GM13976 (cell line): ENCODE measurements at regions not wholly inside any gene's neighbourhood (a gene's known extent, or its start where the extent isn't known, plus 50 kb on each side); places are given as distances from the start of the nearest gene placed in this dataset.

Experiments used
- DNase-seq: peaks from one replicate; pipeline ENCODE4 v3.0.0; 2012; ENCODE audit warnings: low spot score
- in situ Hi-C: fragments of 300-500 bp; cut with MboI; formaldehyde crosslinking; loops from one replicate; pipeline ENCODE4 v1.12.0; 2022; ENCODE audit warnings: low sequenced_read_pairs, mixed read lengths, inconsistent platforms; ENCODE audit not compliant: unreplicated experiment
- TF ChIP-seq, protein P1 (sequence below): IDR thresholded peaks from 2 replicates; pipeline ENCODE4 v1.5.1; 2012; ENCODE audit warnings: borderline replicate concordance, mild to moderate bottlenecking; ENCODE audit not compliant: insufficient read depth; ENCODE audit errors: extremely low read depth, missing control alignments, control extremely low read depth

DNA sequence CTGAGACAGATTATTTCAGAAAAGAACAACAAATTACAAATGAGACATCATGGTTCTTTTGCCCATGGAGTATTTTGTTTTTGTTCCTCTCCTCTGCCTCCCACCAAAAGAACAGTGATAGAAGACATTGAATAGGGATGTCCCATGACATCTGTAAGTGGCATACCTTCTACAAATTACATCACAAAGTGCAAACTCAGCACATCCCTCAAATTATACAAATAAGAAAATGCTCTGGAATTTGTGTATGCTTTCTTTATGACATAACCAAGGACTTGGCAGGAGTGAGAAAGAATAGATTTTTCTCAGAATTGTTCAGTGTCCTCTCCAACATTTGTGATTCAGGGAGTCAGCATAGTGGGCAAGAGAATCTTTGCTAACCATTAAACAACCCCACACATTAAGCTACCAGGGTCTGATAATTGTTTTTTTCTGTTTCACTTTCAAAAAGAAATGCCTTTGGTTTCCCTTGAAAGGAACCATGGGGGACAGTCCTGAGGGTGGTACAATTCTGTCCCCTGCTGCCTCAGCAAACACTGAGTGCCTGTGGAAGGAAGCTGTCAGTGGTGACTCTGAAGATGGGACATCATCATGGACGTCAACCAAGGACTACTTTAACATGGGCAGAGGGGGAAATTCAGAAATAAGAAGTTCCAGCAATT lies 430.3 kb downstream of the AASDHPPT start:
- no peak for DNase-seq
- TF ChIP-seq, protein P1, sequence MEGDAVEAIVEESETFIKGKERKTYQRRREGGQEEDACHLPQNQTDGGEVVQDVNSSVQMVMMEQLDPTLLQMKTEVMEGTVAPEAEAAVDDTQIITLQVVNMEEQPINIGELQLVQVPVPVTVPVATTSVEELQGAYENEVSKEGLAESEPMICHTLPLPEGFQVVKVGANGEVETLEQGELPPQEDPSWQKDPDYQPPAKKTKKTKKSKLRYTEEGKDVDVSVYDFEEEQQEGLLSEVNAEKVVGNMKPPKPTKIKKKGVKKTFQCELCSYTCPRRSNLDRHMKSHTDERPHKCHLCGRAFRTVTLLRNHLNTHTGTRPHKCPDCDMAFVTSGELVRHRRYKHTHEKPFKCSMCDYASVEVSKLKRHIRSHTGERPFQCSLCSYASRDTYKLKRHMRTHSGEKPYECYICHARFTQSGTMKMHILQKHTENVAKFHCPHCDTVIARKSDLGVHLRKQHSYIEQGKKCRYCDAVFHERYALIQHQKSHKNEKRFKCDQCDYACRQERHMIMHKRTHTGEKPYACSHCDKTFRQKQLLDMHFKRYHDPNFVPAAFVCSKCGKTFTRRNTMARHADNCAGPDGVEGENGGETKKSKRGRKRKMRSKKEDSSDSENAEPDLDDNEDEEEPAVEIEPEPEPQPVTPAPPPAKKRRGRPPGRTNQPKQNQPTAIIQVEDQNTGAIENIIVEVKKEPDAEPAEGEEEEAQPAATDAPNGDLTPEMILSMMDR = no peak

DNA sequence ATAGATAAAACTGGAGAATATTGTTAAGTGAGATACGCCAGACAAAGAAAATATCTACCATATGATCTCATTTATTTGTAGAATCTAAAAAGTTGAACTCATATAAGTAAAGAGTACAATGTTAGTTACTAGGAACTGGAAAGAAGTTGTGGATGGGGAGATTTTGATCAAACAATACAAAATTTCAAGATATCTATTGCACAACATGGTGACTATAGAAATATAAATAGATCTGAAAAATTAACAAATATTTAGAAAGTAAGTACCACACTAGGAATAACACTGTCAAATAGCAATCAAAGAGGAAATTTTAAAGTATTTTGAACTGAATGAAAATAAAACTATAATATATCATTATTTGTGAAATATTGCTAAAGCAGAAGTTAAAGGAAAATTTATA lies 437.2 kb downstream of the AASDHPPT start:
- DNase-seq = no peak
- TF ChIP-seq, protein P1 = no peak
- in situ Hi-C loops = no loop called here

More for the DNA sequence above, 430.3 kb downstream of the AASDHPPT start:
- in situ Hi-C loops = no loop called here

DNA sequence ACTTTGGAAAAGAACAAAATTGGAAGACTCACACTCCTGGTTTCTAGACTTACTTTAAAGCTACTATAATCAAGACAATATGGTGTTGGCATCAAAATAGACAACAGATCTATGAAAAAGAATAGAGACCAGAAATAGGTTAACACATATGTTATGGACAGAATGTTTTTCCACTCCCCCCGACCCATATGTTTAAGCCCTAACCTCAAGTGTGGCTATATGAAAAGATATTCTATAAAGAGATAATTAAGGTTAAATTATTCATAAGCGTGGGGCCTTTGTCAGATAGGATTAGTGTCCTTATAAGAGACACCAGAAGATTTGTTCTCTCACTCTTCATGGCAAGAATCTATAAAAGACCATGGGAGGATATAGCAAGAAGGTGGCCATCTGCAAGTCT lies 440.0 kb downstream of the AASDHPPT start:
- no peak for DNase-seq
- in situ Hi-C loops = no loop called here
- TF ChIP-seq, protein P1 = no peak

DNA sequence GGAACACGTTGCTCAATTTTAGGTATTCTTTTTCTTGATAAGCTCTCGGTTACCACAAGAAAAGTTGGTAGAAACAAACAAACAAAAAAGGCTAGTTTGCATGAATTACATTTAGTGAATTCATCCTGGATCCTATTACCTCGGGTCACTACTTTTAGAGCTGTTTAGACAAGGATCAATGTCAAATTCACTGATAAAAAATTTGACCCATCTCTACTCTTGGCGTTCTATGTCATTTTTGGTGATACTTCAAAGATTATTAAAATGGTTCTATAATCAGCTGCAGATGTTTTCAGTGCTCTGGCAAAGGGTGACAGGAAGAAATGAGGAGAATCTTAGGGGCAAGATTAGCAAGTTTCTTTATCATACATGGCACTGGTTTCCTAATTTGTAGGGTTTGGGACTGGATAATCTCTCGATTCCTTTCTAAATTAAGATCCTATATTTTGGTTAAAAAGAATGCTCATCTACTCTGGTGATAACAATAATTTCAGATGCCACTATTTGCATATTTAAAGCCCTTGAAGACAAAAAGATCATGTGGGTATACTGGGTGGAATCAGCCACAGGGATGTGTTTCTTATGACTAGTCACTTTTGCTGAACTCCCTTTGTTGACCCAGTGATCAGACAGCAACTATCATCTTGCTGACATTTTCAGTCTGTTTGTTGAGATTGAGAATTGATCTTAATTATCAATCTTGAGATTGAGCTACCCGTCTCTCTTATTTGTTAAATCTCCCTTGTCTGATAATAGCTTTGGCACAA lies 442.9 kb downstream of the AASDHPPT start:
- DNase-seq = no peak
- in situ Hi-C loops = no loop called here
- TF ChIP-seq, protein P1 = no peak

DNA sequence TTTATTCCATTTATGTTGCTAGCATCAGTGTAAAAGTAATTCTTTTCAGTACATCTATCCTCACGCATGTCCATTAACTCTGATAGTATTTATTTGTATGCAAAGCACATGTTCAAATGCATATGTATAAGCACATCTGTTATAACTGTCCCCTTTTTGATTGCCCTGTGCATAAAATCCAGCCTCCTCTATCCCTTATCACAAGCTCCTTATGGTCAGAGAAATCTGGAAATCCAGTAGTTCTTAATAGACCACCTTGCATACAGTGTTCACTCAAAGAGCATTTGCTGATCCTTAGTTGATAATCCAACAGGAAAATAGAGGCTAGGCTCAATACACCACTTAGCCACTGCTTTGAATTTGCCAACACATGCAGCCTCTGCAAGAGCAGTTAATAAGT lies 443.5 kb downstream of the AASDHPPT start:
- in situ Hi-C loops = no loop called here
- TF ChIP-seq, protein P1 = no peak

DNA sequence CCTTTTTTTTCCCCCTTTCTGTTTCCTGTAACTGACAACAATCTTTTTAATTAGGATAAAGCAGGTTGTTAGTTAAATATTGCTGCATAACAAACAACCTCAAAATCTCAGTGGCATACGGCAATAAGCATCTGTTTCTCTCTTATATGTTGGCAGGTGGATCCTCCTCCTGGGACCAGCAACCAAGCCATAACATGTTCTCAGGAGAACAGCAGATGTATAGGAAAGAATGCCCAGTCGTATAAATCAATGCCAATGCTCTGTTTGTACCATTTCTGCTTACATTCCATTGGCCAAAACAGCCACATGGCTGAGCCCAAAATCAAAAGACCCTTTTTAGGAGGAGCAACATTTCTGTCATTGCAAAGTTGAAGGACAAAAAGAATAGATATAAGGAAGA lies 445.7 kb downstream of the AASDHPPT start:
- DNase-seq = no peak
- TF ChIP-seq, protein P1 = no peak
- in situ Hi-C loops = no loop called here

More for the DNA sequence above, 443.5 kb downstream of the AASDHPPT start:
- DNase-seq = no peak
